ENCODE measurements at regions not wholly inside any gene's neighbourhood (a gene's known extent, or its start where the extent isn't known, plus 50 kb on each side); places are given as distances from the start of the nearest gene placed in this dataset.

GRCh38 chr1:2856066-2856390, 54.5 kb upstream of the TTC34 start:
- intact Hi-C loops (cut with DNase I), result no loop called here
- DNase-seq, result no peak
- TF ChIP-seq POLR2A (IDR thresholded peaks at IDR 0.05) (no peak), CTCF (IDR thresholded peaks at IDR 0.05) (no peak)
- Histone ChIP-seq H3K4me3 (no peak overlapping the region), H3K27ac (no peak overlapping the region), H3K4me1 (replicated peaks in 1 of 2) (no peaks in the 10 kb centered on the region), H3K27me3 (peaks cover 15% of the 10 kb centered on the region), H3K9me3 (replicated peaks in 1 of 3) (no peaks in the 10 kb centered on the region), H3K36me3 (replicated peaks in 1 of 2) (no peaks in the 10 kb centered on the region)
- 47 to 70% (median 60%) methylated on average over 7 to 13 of the region's 13 CpGs for WGBS, 4 donors

- no peak for DNase-seq
- TF ChIP-seq POLR2A (IDR thresholded peaks at IDR 0.05) (no peak), CTCF (IDR thresholded peaks at IDR 0.05) (no peak)
- Histone ChIP-seq H3K27me3 (peaks cover 15% of the 10 kb centered on the region), H3K36me3 (replicated peaks in 1 of 2) (no peaks in the 10 kb centered on the region), H3K4me3 (no peak overlapping the region), H3K27ac (no peak overlapping the region), H3K4me1 (replicated peaks in 1 of 2) (no peaks in the 10 kb centered on the region), H3K9me3 (replicated peaks in 1 of 3) (no peaks in the 10 kb centered on the region)
- intact Hi-C loops (cut with DNase I), result no loop called here
- WGBS, 4 donors, result 64 to 74% (median 67%) methylated on average over 11 to 23 of the region's 23 CpGs
Observed at GRCh38 chr1:2856676-2857375, 55.3 kb upstream of the TTC34 start.

- no peak for DNase-seq
- 81 to 93% (median 87%) methylated on average over 4 to 15 of the region's 15 CpGs for WGBS, 4 donors
- H3K27ac ChIP-seq, result no peak overlapping the region
- no peaks in the 10 kb centered on the region for H3K4me1 ChIP-seq (replicated peaks in 1 of 2)
- peaks cover 15% of the 10 kb centered on the region for H3K27me3 ChIP-seq
- no peaks in the 10 kb centered on the region for H3K9me3 ChIP-seq (replicated peaks in 1 of 3)
- no peaks in the 10 kb centered on the region for H3K36me3 ChIP-seq (replicated peaks in 1 of 2)
- H3K4me3 ChIP-seq, result no peak overlapping the region
- intact Hi-C loops (cut with DNase I), result no loop called here
- TF ChIP-seq CTCF (IDR thresholded peaks at IDR 0.05), result no peak
- TF ChIP-seq POLR2A (IDR thresholded peaks at IDR 0.05), result no peak
Observed at GRCh38 chr1:2857521-2857920, 56.0 kb upstream of the TTC34 start.

- Histone ChIP-seq H3K4me3 (no peak overlapping the region), H3K36me3 (replicated peaks in 1 of 2) (no peaks in the 10 kb centered on the region), H3K27me3 (peaks cover 15% of the 10 kb centered on the region), H3K4me1 (replicated peaks in 1 of 2) (no peaks in the 10 kb centered on the region), H3K9me3 (replicated peaks in 1 of 3) (no peaks in the 10 kb centered on the region), H3K27ac (no peak overlapping the region)
- no peak for DNase-seq
- WGBS, 4 donors, result 87 to 93% (median 92%) methylated on average over 8 to 12 of the region's 12 CpGs
- intact Hi-C loops (cut with DNase I), result no loop called here
- TF ChIP-seq CTCF (IDR thresholded peaks at IDR 0.05) (no peak), POLR2A (IDR thresholded peaks at IDR 0.05) (no peak)
Observed at GRCh38 chr1:2858676-2859075, 57.2 kb upstream of the TTC34 start.

Data from adrenal gland (tissue), 9 donors.